ENCODE measurements at regions not wholly inside any gene's neighbourhood (a gene's known extent, or its start where the extent isn't known, plus 50 kb on each side); places are given as distances from the start of the nearest gene placed in this dataset.

DNA sequence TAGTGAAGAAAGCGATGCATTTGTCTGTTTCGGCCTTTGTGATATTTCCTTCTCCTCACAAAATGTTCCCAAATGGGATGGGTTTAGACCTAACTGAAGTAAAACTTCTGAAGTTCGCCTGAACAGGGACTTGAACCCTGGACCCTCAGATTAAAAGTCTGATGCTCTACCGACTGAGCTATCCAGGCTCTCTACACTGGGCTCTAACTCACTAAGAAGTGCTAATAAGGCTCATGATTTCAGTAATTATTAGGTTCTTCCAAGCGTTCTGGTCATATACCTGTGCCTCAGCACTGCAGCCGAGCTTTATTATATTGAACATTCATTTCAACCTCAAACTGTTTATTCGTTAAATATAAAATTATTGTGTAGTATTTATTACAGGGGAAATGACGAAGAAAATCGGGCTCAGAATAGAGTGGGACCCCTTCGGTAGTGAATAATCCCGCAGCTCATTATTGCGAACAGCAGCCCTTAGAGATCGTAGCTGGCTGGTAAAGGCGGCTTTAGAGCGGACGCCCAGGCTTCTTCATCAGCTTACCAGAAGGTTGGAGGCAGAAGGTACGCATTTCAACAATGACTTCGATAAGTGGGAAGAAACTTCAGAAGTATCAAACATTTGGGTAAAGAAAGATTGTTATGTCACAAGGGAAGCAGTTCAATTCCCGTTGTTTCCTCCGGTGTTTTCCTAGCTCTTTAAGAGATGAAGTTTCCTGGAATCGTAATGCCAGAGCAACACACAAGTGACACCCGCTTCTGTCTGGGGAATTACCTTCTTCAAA, 119.0 kb upstream of the ZNF184 start:
- TF ChIP-seq, protein P1, sequence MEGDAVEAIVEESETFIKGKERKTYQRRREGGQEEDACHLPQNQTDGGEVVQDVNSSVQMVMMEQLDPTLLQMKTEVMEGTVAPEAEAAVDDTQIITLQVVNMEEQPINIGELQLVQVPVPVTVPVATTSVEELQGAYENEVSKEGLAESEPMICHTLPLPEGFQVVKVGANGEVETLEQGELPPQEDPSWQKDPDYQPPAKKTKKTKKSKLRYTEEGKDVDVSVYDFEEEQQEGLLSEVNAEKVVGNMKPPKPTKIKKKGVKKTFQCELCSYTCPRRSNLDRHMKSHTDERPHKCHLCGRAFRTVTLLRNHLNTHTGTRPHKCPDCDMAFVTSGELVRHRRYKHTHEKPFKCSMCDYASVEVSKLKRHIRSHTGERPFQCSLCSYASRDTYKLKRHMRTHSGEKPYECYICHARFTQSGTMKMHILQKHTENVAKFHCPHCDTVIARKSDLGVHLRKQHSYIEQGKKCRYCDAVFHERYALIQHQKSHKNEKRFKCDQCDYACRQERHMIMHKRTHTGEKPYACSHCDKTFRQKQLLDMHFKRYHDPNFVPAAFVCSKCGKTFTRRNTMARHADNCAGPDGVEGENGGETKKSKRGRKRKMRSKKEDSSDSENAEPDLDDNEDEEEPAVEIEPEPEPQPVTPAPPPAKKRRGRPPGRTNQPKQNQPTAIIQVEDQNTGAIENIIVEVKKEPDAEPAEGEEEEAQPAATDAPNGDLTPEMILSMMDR (conservative IDR thresholded peaks at IDR 0.05; ENCODE audit: low read depth in 2 of 2) = no peak
- TF ChIP-seq EZH2 (IDR thresholded peaks at IDR 0.05; ENCODE audit: low read depth, unreplicated experiment) (no peak), ZNF331 (CRISPR knock-in tag; IDR thresholded peaks at IDR 0.05; ENCODE audit: low read depth) (no peak), JUNB (IDR thresholded peaks at IDR 0.05; ENCODE audit: unreplicated experiment) (no peak), ETS1 (IDR thresholded peaks at IDR 0.05) (no peak), REST (IDR thresholded peaks at IDR 0.05; ENCODE audit: unreplicated experiment) (no peak), POLR2AphosphoS5 (IDR thresholded peaks at IDR 0.05; ENCODE audit: low read depth) (no peak), EZH2phosphoT487 (IDR thresholded peaks at IDR 0.05; ENCODE audit: unreplicated experiment) (no peak), ZNF114 (CRISPR knock-in tag; IDR thresholded peaks at IDR 0.05) (no peak), CREB1 (CRISPR knock-in tag; IDR thresholded peaks at IDR 0.05; ENCODE audit: low read depth) (no peak), NANOG (IDR thresholded peaks at IDR 0.05; ENCODE audit: borderline replicate concordance) (peak; percentile 17; the same call in 1 of the 2 replicates), STAT1 (IDR thresholded peaks at IDR 0.05; ENCODE audit: unreplicated experiment) (no peak)
